ENCODE measurements at regions not wholly inside any gene's neighbourhood (a gene's known extent, or its start where the extent isn't known, plus 50 kb on each side); places are given as distances from the start of the nearest gene placed in this dataset.

DNA sequence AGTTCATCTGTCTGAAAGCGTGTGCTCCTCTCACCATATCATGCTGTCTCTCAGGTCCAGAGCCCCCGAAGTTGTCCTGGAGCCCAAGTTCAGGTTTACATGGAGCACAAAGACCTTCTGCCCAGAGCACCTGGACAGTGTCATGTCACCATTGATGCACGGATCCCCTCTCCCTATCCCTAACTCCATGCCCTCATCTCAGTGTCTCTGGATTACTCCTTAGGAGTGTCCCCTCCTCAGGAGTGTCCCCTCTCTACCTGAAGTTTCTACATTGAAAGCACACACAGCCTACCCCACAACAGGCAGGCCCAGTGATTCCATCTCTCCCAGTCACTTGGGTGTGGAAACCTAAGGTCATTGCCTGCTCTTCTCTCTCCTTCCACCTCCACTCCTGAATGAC lies 144.1 kb upstream of the NCKAP5 start (continued):
- TF ChIP-seq, protein P1, sequence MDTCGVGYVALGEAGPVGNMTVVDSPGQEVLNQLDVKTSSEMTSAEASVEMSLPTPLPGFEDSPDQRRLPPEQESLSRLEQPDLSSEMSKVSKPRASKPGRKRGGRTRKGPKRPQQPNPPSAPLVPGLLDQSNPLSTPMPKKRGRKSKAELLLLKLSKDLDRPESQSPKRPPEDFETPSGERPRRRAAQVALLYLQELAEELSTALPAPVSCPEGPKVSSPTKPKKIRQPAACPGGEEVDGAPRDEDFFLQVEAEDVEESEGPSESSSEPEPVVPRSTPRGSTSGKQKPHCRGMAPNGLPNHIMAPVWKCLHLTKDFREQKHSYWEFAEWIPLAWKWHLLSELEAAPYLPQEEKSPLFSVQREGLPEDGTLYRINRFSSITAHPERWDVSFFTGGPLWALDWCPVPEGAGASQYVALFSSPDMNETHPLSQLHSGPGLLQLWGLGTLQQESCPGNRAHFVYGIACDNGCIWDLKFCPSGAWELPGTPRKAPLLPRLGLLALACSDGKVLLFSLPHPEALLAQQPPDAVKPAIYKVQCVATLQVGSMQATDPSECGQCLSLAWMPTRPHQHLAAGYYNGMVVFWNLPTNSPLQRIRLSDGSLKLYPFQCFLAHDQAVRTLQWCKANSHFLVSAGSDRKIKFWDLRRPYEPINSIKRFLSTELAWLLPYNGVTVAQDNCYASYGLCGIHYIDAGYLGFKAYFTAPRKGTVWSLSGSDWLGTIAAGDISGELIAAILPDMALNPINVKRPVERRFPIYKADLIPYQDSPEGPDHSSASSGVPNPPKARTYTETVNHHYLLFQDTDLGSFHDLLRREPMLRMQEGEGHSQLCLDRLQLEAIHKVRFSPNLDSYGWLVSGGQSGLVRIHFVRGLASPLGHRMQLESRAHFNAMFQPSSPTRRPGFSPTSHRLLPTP (IDR thresholded peaks at IDR 0.05; ENCODE audit: borderline replicate concordance, extremely low read depth, insufficient read length): no peak
- TF ChIP-seq TBL1XR1 (IDR thresholded peaks at IDR 0.05; ENCODE audit: low read length in 2 of 2) (no peak), TFAM (CRISPR knock-in tag; conservative IDR thresholded peaks at IDR 0.05) (no peak), POLR2AphosphoS2 (IDR thresholded peaks at IDR 0.05; ENCODE audit: low read length) (no peak), ZNF551 (CRISPR knock-in tag; IDR thresholded peaks at IDR 0.05) (no peak), MCM2 (IDR thresholded peaks at IDR 0.05; ENCODE audit: low read depth) (no peak), PTRF (tag; IDR thresholded peaks at IDR 0.05) (no peak), NONO (IDR thresholded peaks at IDR 0.05; ENCODE audit: low read depth in 2 of 2, low read length in 1 of 2) (no peak), NELFE (IDR thresholded peaks at IDR 0.05; ENCODE audit: insufficient read depth, insufficient read length) (no peak), CBFA2T3 (IDR thresholded peaks at IDR 0.05) (no peak)
- TF ChIP-seq, protein P2, sequence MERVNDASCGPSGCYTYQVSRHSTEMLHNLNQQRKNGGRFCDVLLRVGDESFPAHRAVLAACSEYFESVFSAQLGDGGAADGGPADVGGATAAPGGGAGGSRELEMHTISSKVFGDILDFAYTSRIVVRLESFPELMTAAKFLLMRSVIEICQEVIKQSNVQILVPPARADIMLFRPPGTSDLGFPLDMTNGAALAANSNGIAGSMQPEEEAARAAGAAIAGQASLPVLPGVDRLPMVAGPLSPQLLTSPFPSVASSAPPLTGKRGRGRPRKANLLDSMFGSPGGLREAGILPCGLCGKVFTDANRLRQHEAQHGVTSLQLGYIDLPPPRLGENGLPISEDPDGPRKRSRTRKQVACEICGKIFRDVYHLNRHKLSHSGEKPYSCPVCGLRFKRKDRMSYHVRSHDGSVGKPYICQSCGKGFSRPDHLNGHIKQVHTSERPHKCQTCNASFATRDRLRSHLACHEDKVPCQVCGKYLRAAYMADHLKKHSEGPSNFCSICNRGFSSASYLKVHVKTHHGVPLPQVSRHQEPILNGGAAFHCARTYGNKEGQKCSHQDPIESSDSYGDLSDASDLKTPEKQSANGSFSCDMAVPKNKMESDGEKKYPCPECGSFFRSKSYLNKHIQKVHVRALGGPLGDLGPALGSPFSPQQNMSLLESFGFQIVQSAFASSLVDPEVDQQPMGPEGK (CRISPR knock-in tag; IDR thresholded peaks at IDR 0.05; ENCODE audit: borderline replicate concordance): no peak
- TF ChIP-seq, protein P3, sequence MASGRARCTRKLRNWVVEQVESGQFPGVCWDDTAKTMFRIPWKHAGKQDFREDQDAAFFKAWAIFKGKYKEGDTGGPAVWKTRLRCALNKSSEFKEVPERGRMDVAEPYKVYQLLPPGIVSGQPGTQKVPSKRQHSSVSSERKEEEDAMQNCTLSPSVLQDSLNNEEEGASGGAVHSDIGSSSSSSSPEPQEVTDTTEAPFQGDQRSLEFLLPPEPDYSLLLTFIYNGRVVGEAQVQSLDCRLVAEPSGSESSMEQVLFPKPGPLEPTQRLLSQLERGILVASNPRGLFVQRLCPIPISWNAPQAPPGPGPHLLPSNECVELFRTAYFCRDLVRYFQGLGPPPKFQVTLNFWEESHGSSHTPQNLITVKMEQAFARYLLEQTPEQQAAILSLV (tag; IDR thresholded peaks at IDR 0.05): no peak
